ENCODE measurements at regions not wholly inside any gene's neighbourhood (a gene's known extent, or its start where the extent isn't known, plus 50 kb on each side); places are given as distances from the start of the nearest gene placed in this dataset.
"Not testable (repeated sequence)": the region's sequence is repeated elsewhere in the genome, so short reads cannot be mapped to it uniquely, and the experiment has no call there.

- Histone ChIP-seq H3K36me3 (replicated peaks; ENCODE audit: insufficient read depth, low read length) (no peaks in the 10 kb centered on the region), H3K4me2 (ENCODE audit: low read depth, low read length) (no peak overlapping the region), H3F3A (ENCODE audit: insufficient read depth, low read length) (no peaks in the 10 kb centered on the region), H3K9me3 (replicated peaks; ENCODE audit: insufficient read depth, low read length) (no peaks in the 10 kb centered on the region), H2AFZ (ENCODE audit: low read length) (no peak overlapping the region), H3K27ac (ENCODE audit: low read length) (no peak overlapping the region), H3K4me1 (ENCODE audit: low read length) (no peaks in the 10 kb centered on the region), H3K9ac (ENCODE audit: low read length) (no peak overlapping the region), H3K9me2 (replicated peaks; ENCODE audit: insufficient read depth, low read length) (no peaks in the 10 kb centered on the region), H4K20me1 (ENCODE audit: insufficient read depth, low read length) (no peaks in the 10 kb centered on the region), H3K27me3 (replicated peaks; ENCODE audit: insufficient read depth, low read length) (no peaks in the 10 kb centered on the region), H3K4me3 (ENCODE audit: low read length) (no peak overlapping the region), H3K79me2 (ENCODE audit: low read length) (no peaks in the 10 kb centered on the region)
- TF ChIP-seq CTCF (IDR thresholded peaks at IDR 0.05; ENCODE audit: low read length) (no peak), EZH2 (optimal IDR thresholded peaks at IDR 0.05; ENCODE audit: low read depth, low read length) (no peak), EZH2phosphoT487 (IDR thresholded peaks at IDR 0.05; ENCODE audit: low read length) (no peak)
- no peak for DNase-seq
These were observed 57.1 kb upstream of the ANKH start for GRCh38 chr5:14928661-14929060.

GRCh38 chr5:14925326-14925725 lies 53.7 kb upstream of the ANKH start:
- DNase-seq = no peak
- Histone ChIP-seq H3K27me3 (replicated peaks; ENCODE audit: insufficient read depth, low read length) (no peaks in the 10 kb centered on the region), H4K20me1 (ENCODE audit: insufficient read depth, low read length) (no peaks in the 10 kb centered on the region), H3K4me3 (ENCODE audit: low read length) (no peak overlapping the region), H3K4me1 (ENCODE audit: low read length) (no peaks in the 10 kb centered on the region), H3K9me3 (replicated peaks; ENCODE audit: insufficient read depth, low read length) (no peaks in the 10 kb centered on the region), H3K27ac (ENCODE audit: low read length) (no peak overlapping the region), H3K36me3 (replicated peaks; ENCODE audit: insufficient read depth, low read length) (no peaks in the 10 kb centered on the region), H3K4me2 (ENCODE audit: low read depth, low read length) (no peak overlapping the region), H3K79me2 (ENCODE audit: low read length) (no peaks in the 10 kb centered on the region), H3F3A (ENCODE audit: insufficient read depth, low read length) (no peaks in the 10 kb centered on the region), H3K9ac (ENCODE audit: low read length) (no peak overlapping the region), H2AFZ (ENCODE audit: low read length) (no peak overlapping the region), H3K9me2 (replicated peaks; ENCODE audit: insufficient read depth, low read length) (no peaks in the 10 kb centered on the region)
- TF ChIP-seq EZH2 (optimal IDR thresholded peaks at IDR 0.05; ENCODE audit: low read depth, low read length) (no peak), CTCF (IDR thresholded peaks at IDR 0.05; ENCODE audit: low read length) (no peak), EZH2phosphoT487 (IDR thresholded peaks at IDR 0.05; ENCODE audit: low read length) (no peak)

- H3K36me3 ChIP-seq (replicated peaks; ENCODE audit: insufficient read depth, low read length); H3K27ac ChIP-seq (ENCODE audit: low read length); H2AFZ ChIP-seq (ENCODE audit: low read length); H4K20me1 ChIP-seq (ENCODE audit: insufficient read depth, low read length); H3K9me2 ChIP-seq (replicated peaks; ENCODE audit: insufficient read depth, low read length); H3K4me3 ChIP-seq (ENCODE audit: low read length); H3K79me2 ChIP-seq (ENCODE audit: low read length); H3K9ac ChIP-seq (ENCODE audit: low read length); H3F3A ChIP-seq (ENCODE audit: insufficient read depth, low read length); H3K4me2 ChIP-seq (ENCODE audit: low read depth, low read length); DNase-seq; H3K9me3 ChIP-seq (replicated peaks; ENCODE audit: insufficient read depth, low read length); H3K4me1 ChIP-seq (ENCODE audit: low read length); H3K27me3 ChIP-seq (replicated peaks; ENCODE audit: insufficient read depth, low read length): not testable (repeated sequence)
These were observed 51.4 kb upstream of the ANKH start for GRCh38 chr5:14922952-14923351.

- H2AFZ ChIP-seq (ENCODE audit: low read length) = no peak overlapping the region
- no peaks in the 10 kb centered on the region for H3K9me2 ChIP-seq (replicated peaks; ENCODE audit: insufficient read depth, low read length)
- no peak overlapping the region for H3K4me2 ChIP-seq (ENCODE audit: low read depth, low read length)
- H3K27ac ChIP-seq (ENCODE audit: low read length) = no peak overlapping the region
- TF ChIP-seq CTCF (IDR thresholded peaks at IDR 0.05; ENCODE audit: low read length) = no peak
- TF ChIP-seq EZH2 (optimal IDR thresholded peaks at IDR 0.05; ENCODE audit: low read depth, low read length) = no peak
- TF ChIP-seq EZH2phosphoT487 (IDR thresholded peaks at IDR 0.05; ENCODE audit: low read length) = no peak
- H3K27me3 ChIP-seq (replicated peaks; ENCODE audit: insufficient read depth, low read length) = no peaks in the 10 kb centered on the region
- H4K20me1 ChIP-seq (ENCODE audit: insufficient read depth, low read length) = no peaks in the 10 kb centered on the region
- H3F3A ChIP-seq (ENCODE audit: insufficient read depth, low read length) = no peaks in the 10 kb centered on the region
- H3K36me3 ChIP-seq (replicated peaks; ENCODE audit: insufficient read depth, low read length) = no peaks in the 10 kb centered on the region
- DNase-seq = no peak
- H3K79me2 ChIP-seq (ENCODE audit: low read length) = no peaks in the 10 kb centered on the region
- H3K9me3 ChIP-seq (replicated peaks; ENCODE audit: insufficient read depth, low read length) = no peaks in the 10 kb centered on the region
- no peaks in the 10 kb centered on the region for H3K4me1 ChIP-seq (ENCODE audit: low read length)
- H3K4me3 ChIP-seq (ENCODE audit: low read length) = no peak overlapping the region
- no peak overlapping the region for H3K9ac ChIP-seq (ENCODE audit: low read length)
These were observed 50.9 kb upstream of the ANKH start for GRCh38 chr5:14922456-14922855.

Data from MM.1S (cell line).